GM18951 (cell line): ENCODE measurements at regions not wholly inside any gene's neighbourhood (a gene's known extent, or its start where the extent isn't known, plus 50 kb on each side); places are given as distances from the start of the nearest gene placed in this dataset.

Experiments used
- POLR2A ChIP-seq: IDR thresholded peaks from 4 replicates; pipeline ENCODE4 v1.6.1; 2011; ENCODE audit warnings: mild to moderate bottlenecking; ENCODE audit not compliant: insufficient read length, insufficient read depth; ENCODE audit errors: extremely low read depth
- in situ Hi-C: fragments of 300-500 bp; cut with MboI; formaldehyde crosslinking; loops from one replicate; pipeline ENCODE4 v1.12.0; 2022; ENCODE audit warnings: low sequenced_read_pairs, mixed read lengths, inconsistent platforms; ENCODE audit not compliant: unreplicated experiment

GRCh38 chr10:4720463-4720862 is 105.5 kb upstream of the AKR1E2 start:
- no peak for TF ChIP-seq POLR2A
- in situ Hi-C loops, result no loop called here

- no peak for TF ChIP-seq POLR2A
- in situ Hi-C loops, result no loop called here
Measured at GRCh38 chr10:4719671-4720070, 106.3 kb upstream of the AKR1E2 start.

GRCh38 chr10:4719036-4719435 is 107.0 kb upstream of the AKR1E2 start:
- in situ Hi-C loops, result no loop called here

GRCh38 chr10:4718544-4718943 is 107.5 kb upstream of the AKR1E2 start:
- TF ChIP-seq POLR2A, result no peak
- in situ Hi-C loops, result no loop called here

More at GRCh38 chr10:4719036-4719435, 107.0 kb upstream of the AKR1E2 start:
- TF ChIP-seq POLR2A, result no peak

GRCh38 chr10:4717670-4718069 is 108.3 kb upstream of the AKR1E2 start:
- no peak for TF ChIP-seq POLR2A
- in situ Hi-C loops, result no loop called here

- in situ Hi-C loops, result no loop called here
- TF ChIP-seq POLR2A, result no peak
Measured at GRCh38 chr10:4710858-4711257, 115.1 kb upstream of the AKR1E2 start.

- TF ChIP-seq POLR2A, result no peak
- in situ Hi-C loops, result no loop called here
Measured at GRCh38 chr10:4708123-4708759, 117.8 kb upstream of the AKR1E2 start.

GRCh38 chr10:4707221-4707620 is 118.8 kb upstream of the AKR1E2 start:
- TF ChIP-seq POLR2A, result no peak
- in situ Hi-C loops, result no loop called here

- in situ Hi-C loops, result no loop called here
- no peak for TF ChIP-seq POLR2A
Measured at GRCh38 chr10:4704034-4704545, 121.9 kb upstream of the AKR1E2 start.

GRCh38 chr10:4701016-4701415 is 125.0 kb upstream of the AKR1E2 start:
- in situ Hi-C loops, result no loop called here

GRCh38 chr10:4699950-4700730 is 125.9 kb upstream of the AKR1E2 start:
- in situ Hi-C loops, result no loop called here
- no peak for TF ChIP-seq POLR2A

More at GRCh38 chr10:4701016-4701415, 125.0 kb upstream of the AKR1E2 start:
- no peak for TF ChIP-seq POLR2A

GRCh38 chr10:4698075-4698474 is 127.9 kb upstream of the AKR1E2 start:
- no peak for TF ChIP-seq POLR2A
- in situ Hi-C loops, result no loop called here

- TF ChIP-seq POLR2A, result no peak
- in situ Hi-C loops, result no loop called here
Measured at GRCh38 chr10:4696186-4696585, 129.8 kb upstream of the AKR1E2 start.

GRCh38 chr10:4693967-4694366 is 132.0 kb upstream of the AKR1E2 start:
- TF ChIP-seq POLR2A, result no peak
- in situ Hi-C loops, result no loop called here
